Common myeloid progenitor, CD34-positive (primary cell): ENCODE measurements at regions not wholly inside any gene's neighbourhood (a gene's known extent, or its start where the extent isn't known, plus 50 kb on each side); places are given as distances from the start of the nearest gene placed in this dataset.

ENCODE experiments used
- CTCF ChIA-PET: fragments of 350-600 bp; sonication (Branson Sonifier 250); formaldehyde crosslinking; loops from one replicate; lab custom pipeline; 2021; ENCODE audit warnings: antibody characterized with exemption; lab: Charles Lee
- POLR2A ChIA-PET: fragments of 350-600 bp; sonication (Branson Sonifier 250); formaldehyde crosslinking; loops from one replicate; lab custom pipeline; 2021; ENCODE audit warnings: antibody characterized with exemption; lab: Charles Lee
- DNase-seq, 3 donors: peaks; one replicate each; pipeline versions ENCODE4 v3.0.0 to v3.0.0-alpha.2; 2013
- H3K27ac ChIP-seq, 2 experiments: 1 replicate in 1 of 2; 2 replicates in 1 of 2; pipeline ENCODE4 v1.7.0; 2013; ENCODE audit warnings: inconsistent platforms in 2 of 2, low read length in 2 of 2, mild to moderate bottlenecking in 2 of 2, low read depth in 1 of 2, moderate library complexity in 1 of 2; ENCODE audit not compliant: severe bottlenecking in 2 of 2, insufficient read depth in 1 of 2, poor library complexity in 1 of 2
- H3K27me3 ChIP-seq, 5 experiments: replicated peaks in 2 of 5; 1 replicate in 3 of 5; 2 replicates in 2 of 5; pipeline versions ENCODE4 v1.6.1 to v1.7.0; 2013; ENCODE audit warnings: low read length in 4 of 5, mild to moderate bottlenecking in 2 of 5, moderate library complexity in 2 of 5, inconsistent platforms in 1 of 5; ENCODE audit not compliant: insufficient read depth in 5 of 5, control insufficient read depth in 4 of 5
- H3K36me3 ChIP-seq, 4 experiments: 1 replicate in 2 of 4; 2 replicates in 2 of 4; pipeline versions ENCODE4 v1.6.1 to v1.7.0; 2013; ENCODE audit warnings: low read length in 3 of 4, control low read depth in 1 of 4, mild to moderate bottlenecking in 1 of 4; ENCODE audit not compliant: control insufficient read depth in 4 of 4, insufficient read depth in 4 of 4
- H3K4me1 ChIP-seq, 4 experiments: 1 replicate in 3 of 4; 2 replicates in 1 of 4; pipeline versions ENCODE4 v1.6.1 to v1.7.1; 2013; ENCODE audit warnings: low read length in 3 of 4, mild to moderate bottlenecking in 3 of 4, control low read depth in 1 of 4, inconsistent platforms in 1 of 4, moderate library complexity in 1 of 4; ENCODE audit not compliant: control insufficient read depth in 4 of 4, insufficient read depth in 4 of 4; ENCODE audit errors: control extremely low read depth in 1 of 4
- H3K4me3 ChIP-seq, 7 experiments: 1 replicate in 4 of 7; 2 replicates in 3 of 7; pipeline versions ENCODE4 v1.5.1 to v1.7.0; 2013; ENCODE audit warnings: mild to moderate bottlenecking in 7 of 7, low read length in 6 of 7, moderate library complexity in 6 of 7, inconsistent platforms in 2 of 7, low read depth in 2 of 7, control low read depth in 1 of 7; ENCODE audit not compliant: insufficient read depth in 4 of 7, control insufficient read depth in 1 of 7; ENCODE audit errors: extremely low read depth in 1 of 7
- H3K9me3 ChIP-seq, 5 experiments: 1 replicate in 4 of 5; 2 replicates in 1 of 5; pipeline versions ENCODE4 v1.6.1 to v1.7.1; 2013; ENCODE audit warnings: low read length in 4 of 5, mild to moderate bottlenecking in 2 of 5, inconsistent platforms in 1 of 5, low read depth in 1 of 5, moderate library complexity in 1 of 5; ENCODE audit not compliant: control insufficient read depth in 4 of 5, insufficient read depth in 2 of 5; ENCODE audit errors: control extremely low read depth in 1 of 5
- WGBS: methylation state at CpG from one replicate; pipeline ENCODE4 v1.1.5; 2013; ENCODE audit not compliant: insufficient coverage; 5-methylcytosine and 5-hydroxymethylcytosine counted together

DNA sequence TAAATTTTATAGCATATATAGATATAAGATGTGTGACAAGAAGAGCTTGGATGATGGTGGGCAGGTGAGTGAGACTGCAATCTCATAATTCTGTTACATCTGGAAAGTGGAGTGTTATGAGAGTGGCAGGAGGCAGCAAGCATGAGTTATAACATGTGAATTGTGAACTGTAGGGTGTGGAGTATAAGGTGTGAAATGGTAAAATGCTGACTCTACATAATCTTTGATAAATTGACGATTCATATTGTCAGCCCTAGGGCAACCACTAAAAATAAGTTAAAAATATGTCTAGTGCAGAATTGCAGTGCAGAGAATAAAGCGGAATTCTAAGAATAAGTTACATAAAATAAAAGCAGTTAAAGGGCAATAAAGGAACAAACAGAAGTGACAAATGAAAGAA is 74.8 kb upstream of the AKR1E2 start:
- H3K36me3 ChIP-seq, result no peaks in the 10 kb centered on the region
- CTCF ChIA-PET, result interaction anchor here (0.7 kb wide), 1 partner anchor 15 kb away, joined by 3 read pairs; no protein-coding TSS in a partner anchor
- H3K27ac ChIP-seq, result no peak overlapping the region
- no peaks in the 10 kb centered on the region for H3K4me1 ChIP-seq
- DNase-seq, result no peak
- no peak overlapping the region for H3K4me3 ChIP-seq
- H3K9me3 ChIP-seq, result no peaks in the 10 kb centered on the region
- no CpG with 5 or more reads among the region's 2 CpGs for WGBS
- POLR2A ChIA-PET, result no interaction called here
- H3K27me3 ChIP-seq, result no peaks in the 10 kb centered on the region

DNA sequence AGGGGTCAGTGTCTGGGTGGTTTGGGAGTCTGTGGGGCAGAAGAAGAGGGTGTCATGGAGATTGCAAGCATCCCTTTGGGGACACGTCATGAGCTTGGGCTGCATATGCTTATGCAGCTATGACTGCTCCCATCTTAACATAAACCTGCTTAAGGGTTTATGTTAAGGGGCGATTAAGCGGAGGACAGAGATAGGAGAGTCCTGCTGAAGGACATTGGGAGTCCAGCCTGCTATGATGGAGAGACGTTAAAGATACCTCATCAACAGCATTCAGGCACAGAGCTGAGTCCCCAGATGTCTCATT is 76.8 kb upstream of the AKR1E2 start:
- no peaks in the 10 kb centered on the region for H3K36me3 ChIP-seq
- CTCF ChIA-PET, result no interaction called here
- POLR2A ChIA-PET, result no interaction called here
- H3K4me1 ChIP-seq, result no peaks in the 10 kb centered on the region
- 96% methylated on average over 3 of the region's 4 CpGs for WGBS
- H3K27ac ChIP-seq, result no peak overlapping the region
- H3K27me3 ChIP-seq, result no peaks in the 10 kb centered on the region
- H3K9me3 ChIP-seq, result no peaks in the 10 kb centered on the region
- no peak for DNase-seq
- no peak overlapping the region for H3K4me3 ChIP-seq

DNA sequence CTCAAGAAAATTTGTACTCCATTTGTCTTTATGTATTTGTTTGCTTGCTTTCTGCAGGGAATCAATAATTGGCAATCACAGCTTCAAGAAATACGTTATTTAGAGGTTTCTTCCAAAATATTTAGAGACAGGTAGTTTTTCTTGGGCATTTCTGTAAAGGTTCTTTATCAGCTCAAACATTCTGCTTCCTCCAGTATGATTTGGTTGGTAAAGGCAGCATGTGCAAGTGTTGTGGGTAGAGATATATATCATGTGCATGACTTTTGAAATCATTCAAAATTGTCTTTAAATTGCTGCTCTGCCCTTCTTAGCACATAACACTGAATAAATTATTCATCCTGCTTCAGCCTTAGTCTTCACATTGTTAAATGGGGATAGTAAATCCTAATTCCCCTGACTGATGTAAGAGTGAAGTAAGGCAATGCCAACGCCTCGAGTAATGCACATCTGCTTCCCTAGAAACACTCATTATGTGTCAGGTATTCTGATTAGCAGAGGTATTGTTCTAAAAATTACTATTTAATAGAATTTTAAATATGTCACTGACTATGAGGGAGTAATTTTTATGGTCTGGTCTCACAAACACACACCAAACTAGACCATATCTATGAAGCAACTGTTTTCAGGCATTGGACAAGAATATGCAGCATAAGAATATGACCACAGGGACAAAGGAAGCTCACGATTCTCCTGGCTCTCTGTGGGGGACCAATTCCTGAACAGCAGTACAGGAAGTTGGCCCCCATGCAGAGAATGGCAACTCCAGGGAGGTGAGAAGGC is 77.3 kb upstream of the AKR1E2 start:
- CTCF ChIA-PET, result interaction anchor here (1.2 kb wide), 1 partner anchor 23 kb away, joined by 3 read pairs; no protein-coding TSS in a partner anchor

DNA sequence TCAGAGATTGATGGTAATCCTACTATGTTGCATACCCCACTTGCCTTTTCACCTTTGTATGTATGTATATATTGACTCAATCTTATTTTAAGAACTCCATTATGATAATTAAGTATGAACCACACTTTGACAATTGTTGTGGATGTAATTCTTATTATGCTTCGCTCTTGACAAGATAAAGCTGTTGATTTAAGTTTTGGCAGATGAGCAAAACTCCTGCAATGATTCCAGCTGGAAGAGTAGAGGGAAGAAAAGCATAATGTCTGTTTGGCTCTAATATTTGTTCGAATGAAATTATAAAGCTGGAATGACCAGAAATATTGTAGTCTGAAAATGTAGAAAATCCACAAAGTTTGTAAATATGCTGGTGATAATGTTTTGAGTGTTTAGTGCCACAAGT is 83.8 kb upstream of the AKR1E2 start:
- 100% methylated on average over 2 of the region's 2 CpGs for WGBS
- Histone ChIP-seq H3K4me3 (no peak overlapping the region), H3K27ac (no peak overlapping the region), H3K9me3 (no peaks in the 10 kb centered on the region), H3K36me3 (no peaks in the 10 kb centered on the region), H3K4me1 (no peaks in the 10 kb centered on the region), H3K27me3 (no peaks in the 10 kb centered on the region)
- CTCF ChIA-PET, result interaction anchor here (1.6 kb wide), 1 partner anchor 25 kb away, joined by 3 read pairs; no protein-coding TSS in a partner anchor
- POLR2A ChIA-PET, result no interaction called here
- no peak for DNase-seq

More for the DNA sequence above, 77.3 kb upstream of the AKR1E2 start:
- H3K27ac ChIP-seq, result no peak overlapping the region
- WGBS, result 7% methylated on average over 2 of the region's 4 CpGs
- no peaks in the 10 kb centered on the region for H3K9me3 ChIP-seq
- peak; percentile 21 to 79 (median 56) for DNase-seq
- POLR2A ChIA-PET, result no interaction called here
- no peaks in the 10 kb centered on the region for H3K36me3 ChIP-seq
- H3K27me3 ChIP-seq, result no peaks in the 10 kb centered on the region
- H3K4me1 ChIP-seq, result no peaks in the 10 kb centered on the region
- no peak overlapping the region for H3K4me3 ChIP-seq

DNA sequence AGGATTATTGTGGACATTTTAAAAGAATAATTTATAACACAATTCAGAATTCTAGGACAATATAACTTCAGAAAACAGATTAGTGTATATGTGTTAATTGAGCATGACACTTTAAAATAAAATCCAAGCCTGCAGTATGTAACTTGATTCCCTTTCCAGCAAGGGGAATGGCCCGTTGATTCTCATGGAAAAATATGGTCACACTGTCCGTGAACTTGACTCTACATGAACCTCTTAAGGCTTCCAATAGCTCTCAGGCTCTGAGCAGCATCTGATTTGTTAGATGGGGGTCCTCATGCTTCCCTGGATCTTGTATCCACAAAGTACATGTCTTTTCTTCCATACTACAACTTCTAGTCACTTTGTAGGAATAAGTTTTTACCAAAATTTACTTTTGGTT is 85.5 kb upstream of the AKR1E2 start:
- Histone ChIP-seq H3K4me1 (no peaks in the 10 kb centered on the region), H3K4me3 (no peak overlapping the region), H3K27ac (no peak overlapping the region), H3K36me3 (no peaks in the 10 kb centered on the region), H3K27me3 (no peaks in the 10 kb centered on the region), H3K9me3 (no peaks in the 10 kb centered on the region)
- DNase-seq, result no peak
- ChIA-PET CTCF (interaction anchor here (0.6 kb wide), 1 partner anchor 517 kb away, joined by 3 read pairs; no protein-coding TSS in a partner anchor), POLR2A (no interaction called here)
- WGBS, result 100% methylated on average over 2 of the region's 2 CpGs

DNA sequence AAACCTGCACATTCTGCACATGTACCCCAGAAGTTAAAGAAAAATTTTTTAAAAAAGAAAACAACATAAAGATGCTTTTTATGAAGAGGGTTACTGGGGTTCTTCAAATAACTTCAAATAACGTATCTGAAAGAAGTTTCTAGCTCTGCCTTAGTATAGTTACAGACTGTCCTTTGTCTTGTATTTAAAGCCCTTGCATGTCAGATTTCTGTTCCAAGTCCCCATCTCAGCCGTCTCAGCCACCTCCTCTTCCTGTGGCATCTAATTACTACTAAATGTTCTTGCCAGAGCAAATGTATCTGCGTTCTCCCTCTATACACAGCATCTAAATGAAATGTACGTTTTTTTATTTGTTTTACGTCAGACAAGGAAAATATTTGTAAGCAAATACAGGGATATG is 89.4 kb upstream of the AKR1E2 start:
- WGBS, result 95% methylated on average over 2 of the region's 5 CpGs
- Histone ChIP-seq H3K4me1 (no peaks in the 10 kb centered on the region), H3K27me3 (no peaks in the 10 kb centered on the region), H3K27ac (no peak overlapping the region), H3K9me3 (no peaks in the 10 kb centered on the region), H3K4me3 (no peak overlapping the region), H3K36me3 (no peaks in the 10 kb centered on the region)
- ChIA-PET CTCF (no interaction called here), POLR2A (no interaction called here)
- DNase-seq, result no peak

DNA sequence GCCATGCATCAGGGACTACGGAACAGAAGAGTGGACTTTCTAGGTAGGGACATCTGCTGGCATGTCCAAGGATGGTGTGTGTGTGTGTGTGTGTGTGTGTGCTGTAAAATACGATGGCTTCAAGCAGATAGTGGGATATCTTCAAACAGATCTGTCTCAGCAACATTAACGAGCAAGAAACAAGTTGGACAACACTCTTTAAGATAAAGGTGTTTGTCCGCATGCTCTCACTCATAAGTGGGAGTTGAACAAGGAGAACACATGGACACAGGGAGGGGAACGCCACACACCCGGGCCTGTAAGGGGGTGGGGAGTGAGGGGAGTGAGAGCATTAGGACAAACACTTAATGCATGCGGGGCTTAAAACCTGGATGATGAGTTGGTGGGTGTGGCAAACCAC is 89.8 kb upstream of the AKR1E2 start:
- Histone ChIP-seq H3K36me3 (no peaks in the 10 kb centered on the region), H3K27ac (no peak overlapping the region), H3K9me3 (no peaks in the 10 kb centered on the region), H3K27me3 (no peaks in the 10 kb centered on the region), H3K4me3 (no peak overlapping the region), H3K4me1 (no peaks in the 10 kb centered on the region)
- POLR2A ChIA-PET, result no interaction called here
- CTCF ChIA-PET, result no interaction called here
- DNase-seq, result no peak
- 93% methylated on average over 5 of the region's 7 CpGs for WGBS
